ENCODE measurements at regions not wholly inside any gene's neighbourhood (a gene's known extent, or its start where the extent isn't known, plus 50 kb on each side); places are given as distances from the start of the nearest gene placed in this dataset.

GRCh38 chr9:79884546-79884945 lies 312.8 kb downstream of the TLE4 start:
- DNase-seq = no peak

GRCh38 chr9:79883073-79883645 lies 311.4 kb downstream of the TLE4 start:
- DNase-seq = peak; percentile 66

GRCh38 chr9:79880626-79881025 lies 308.9 kb downstream of the TLE4 start:
- no peak for DNase-seq

- no peak for DNase-seq
These were observed 306.3 kb downstream of the TLE4 start for GRCh38 chr9:79877943-79878602.

- DNase-seq = no peak
These were observed 296.9 kb downstream of the TLE4 start for GRCh38 chr9:79868567-79869189.

GRCh38 chr9:79862921-79863890 lies 291.4 kb downstream of the TLE4 start:
- no peak for DNase-seq

GRCh38 chr9:79858508-79858907 lies 286.7 kb downstream of the TLE4 start:
- peak; percentile 75 for DNase-seq

- DNase-seq = no peak
These were observed 285.4 kb downstream of the TLE4 start for GRCh38 chr9:79857188-79857587.

- DNase-seq = no peak
These were observed 275.3 kb downstream of the TLE4 start for GRCh38 chr9:79847074-79847473.

GRCh38 chr9:79829566-79830302 lies 258.0 kb downstream of the TLE4 start:
- no peak for DNase-seq

GRCh38 chr9:79824265-79824664 lies 252.5 kb downstream of the TLE4 start:
- no peak for DNase-seq

GRCh38 chr9:79817438-79818004 lies 245.8 kb downstream of the TLE4 start:
- no peak for DNase-seq

GRCh38 chr9:79813258-79813638 lies 241.5 kb downstream of the TLE4 start:
- DNase-seq = no peak

GRCh38 chr9:79812507-79813257 lies 240.9 kb downstream of the TLE4 start:
- DNase-seq = no peak

GRCh38 chr9:79812099-79812498 lies 240.3 kb downstream of the TLE4 start:
- no peak for DNase-seq

GRCh38 chr9:79809931-79810330 lies 238.2 kb downstream of the TLE4 start:
- no peak for DNase-seq

- no peak for DNase-seq
These were observed 237.6 kb downstream of the TLE4 start for GRCh38 chr9:79809316-79809876.

GRCh38 chr9:79807971-79808370 lies 236.2 kb downstream of the TLE4 start:
- no peak for DNase-seq

GRCh38 chr9:79806086-79806485 lies 234.3 kb downstream of the TLE4 start:
- DNase-seq = no peak

GRCh38 chr9:79801459-79801858 lies 229.7 kb downstream of the TLE4 start:
- DNase-seq = no peak

- no peak for DNase-seq
These were observed 228.8 kb downstream of the TLE4 start for GRCh38 chr9:79800578-79800977.
